Transverse colon (tissue), 4 donors: ENCODE measurements at regions not wholly inside any gene's neighbourhood (a gene's known extent, or its start where the extent isn't known, plus 50 kb on each side); places are given as distances from the start of the nearest gene placed in this dataset.

Source experiments
- DNase-seq: peaks from one replicate; pipeline ENCODE4 v3.0.0-alpha.2; 2019
- H3K27ac ChIP-seq, 4 donors: fragments of 200-600 bp; sonication (generic); 2 replicates each; pipeline ENCODE4 v1.5.1; 2016 to 2018; ENCODE audit warnings: inconsistent platforms in 4 of 4
- H3K27me3 ChIP-seq: fragments of 200-600 bp; sonication (generic); 2 replicates; pipeline ENCODE4 v1.5.1; 2017; ENCODE audit warnings: inconsistent platforms
- H3K36me3 ChIP-seq, 4 donors: fragments of 200-600 bp; sonication (generic); 2 replicates each; pipeline ENCODE4 v1.5.1; 2017 to 2019; ENCODE audit warnings: inconsistent platforms in 4 of 4
- H3K4me1 ChIP-seq, 4 donors: fragments of 200-600 bp; sonication (generic); 2 replicates each; pipeline ENCODE4 v1.5.1; 2017 to 2020; ENCODE audit warnings: inconsistent platforms in 4 of 4
- H3K4me3 ChIP-seq, 4 donors: fragments of 200-600 bp; sonication (generic); 1 replicate in 1 of 4; 2 replicates in 3 of 4; pipeline versions ENCODE4 v1.5.1 to v1.6.1; 2017 to 2019; ENCODE audit warnings: inconsistent platforms in 4 of 4
- H3K9me3 ChIP-seq, 2 donors: fragments of 200-600 bp; sonication (generic); 2 replicates each; pipeline ENCODE4 v1.5.1; 2017 to 2019; ENCODE audit warnings: inconsistent platforms in 2 of 2
- CTCF ChIP-seq, 5 experiments: fragments of 200-600 bp in 3 of 5; fragments of 450-650 bp in 2 of 5; sonication (generic) in 3 of 5; IDR thresholded peaks; 1 replicate in 2 of 5; 2 replicates in 3 of 5; pipeline ENCODE4 v1.5.1; 2016 to 2017; ENCODE audit warnings: antibody characterized with exemption in 5 of 5, inconsistent platforms in 3 of 5, mild to moderate bottlenecking in 2 of 5, moderate library complexity in 1 of 5
- EP300 ChIP-seq: sonication (generic); formaldehyde crosslinking; IDR thresholded peaks from one replicate; pipeline ENCODE4 v1.6.1; 2017; ENCODE audit warnings: antibody characterized with exemption, low read depth
- POLR2A ChIP-seq: fragments of 450-650 bp; IDR thresholded peaks from one replicate; pipeline ENCODE4 v1.6.1; 2016; ENCODE audit warnings: antibody characterized with exemption, mild to moderate bottlenecking, moderate library complexity
- POLR2AphosphoS5 ChIP-seq, 3 donors: sonication (generic); formaldehyde crosslinking; IDR thresholded peaks; one replicate each; pipeline ENCODE4 v1.6.1; 2016; ENCODE audit warnings: antibody characterized with exemption in 3 of 3
- WGBS, 2 donors: methylation state at CpG; one replicate each; pipeline ENCODE4 v1.1.5; 2018; ENCODE audit warnings: low coverage in 1 of 2; 5-methylcytosine and 5-hydroxymethylcytosine counted together
- in situ Hi-C, 4 donors: fragments of 200-750 bp; cut with MboI; loops; one replicate each; pipeline versions ENCODE4 v1.15.0 to v1.15.1; 2017; ENCODE audit warnings: low sequenced_read_pairs in 3 of 4, low pct_ligation_motif_present in 1 of 4, low pct_unique_long_range_greater_than_20kb in 1 of 4
- intact Hi-C: fragments of 100-400 bp; cut with DNase I; formaldehyde crosslinking; loops from one replicate; pipeline ENCODE4 v1.15.1; 2023; ENCODE audit warnings: low total_unique reads

- intact Hi-C loops (no loop called here), in situ Hi-C loops (no loop called here)
- WGBS, 2 donors: 78% methylated on average over 19 of the region's 19 CpGs; no CpG with 5 or more reads in 1 of the 2 donors
Measured at GRCh38 chr9:135006911-135007570, 80.4 kb upstream of the OLFM1 start.

GRCh38 chr9:135007601-135008000, 79.9 kb upstream of the OLFM1 start:
- H3K27me3 ChIP-seq: no peaks in the 10 kb centered on the region
- TF ChIP-seq EP300: no peak
- TF ChIP-seq POLR2AphosphoS5 (IDR thresholded peaks at IDR 0.05): no peak
- TF ChIP-seq POLR2A: no peak
- no peak for TF ChIP-seq CTCF (IDR thresholded peaks at IDR 0.05)
- no peaks in the 10 kb centered on the region for H3K9me3 ChIP-seq
- in situ Hi-C loops: no loop called here
- DNase-seq: no peak
- 77% methylated on average over 11 of the region's 11 CpGs; no CpG with 5 or more reads in 1 of the 2 donors for WGBS, 2 donors
- H3K4me3 ChIP-seq: no peak overlapping the region
- intact Hi-C loops: no loop called here
- no peak overlapping the region for H3K27ac ChIP-seq
- no peaks in the 10 kb centered on the region for H3K36me3 ChIP-seq
- H3K4me1 ChIP-seq: no peaks in the 10 kb centered on the region

More at GRCh38 chr9:135006911-135007570, 80.4 kb upstream of the OLFM1 start:
- Histone ChIP-seq H3K27me3 (no peaks in the 10 kb centered on the region), H3K27ac (no peak overlapping the region), H3K9me3 (no peaks in the 10 kb centered on the region), H3K4me3 (no peak overlapping the region), H3K36me3 (no peaks in the 10 kb centered on the region), H3K4me1 (no peaks in the 10 kb centered on the region)
- no peak for DNase-seq
- no peak for TF ChIP-seq POLR2A
- no peak for TF ChIP-seq EP300
- TF ChIP-seq CTCF (IDR thresholded peaks at IDR 0.05): no peak
- no peak for TF ChIP-seq POLR2AphosphoS5 (IDR thresholded peaks at IDR 0.05)

GRCh38 chr9:135008416-135008815, 79.1 kb upstream of the OLFM1 start:
- in situ Hi-C loops (no loop called here), intact Hi-C loops (no loop called here)
- Histone ChIP-seq H3K9me3 (no peaks in the 10 kb centered on the region), H3K27me3 (no peaks in the 10 kb centered on the region), H3K27ac (no peak overlapping the region), H3K4me3 (no peak overlapping the region), H3K36me3 (no peaks in the 10 kb centered on the region), H3K4me1 (no peaks in the 10 kb centered on the region)
- WGBS, 2 donors: 40 to 93% methylated on average over 1 to 8 of the region's 8 CpGs
- no peak for DNase-seq
- TF ChIP-seq POLR2AphosphoS5 (IDR thresholded peaks at IDR 0.05) (no peak), POLR2A (no peak), EP300 (no peak), CTCF (IDR thresholded peaks at IDR 0.05) (no peak)

GRCh38 chr9:135009051-135009560, 78.4 kb upstream of the OLFM1 start:
- Histone ChIP-seq H3K9me3 (no peaks in the 10 kb centered on the region), H3K36me3 (no peaks in the 10 kb centered on the region), H3K27ac (no peak overlapping the region), H3K4me1 (no peaks in the 10 kb centered on the region), H3K4me3 (no peak overlapping the region), H3K27me3 (no peaks in the 10 kb centered on the region)
- TF ChIP-seq CTCF (IDR thresholded peaks at IDR 0.05) (no peak), POLR2A (no peak), POLR2AphosphoS5 (IDR thresholded peaks at IDR 0.05) (no peak), EP300 (no peak)
- WGBS, 2 donors: 96% methylated on average over 5 of the region's 10 CpGs; no CpG with 5 or more reads in 1 of the 2 donors
- in situ Hi-C loops (no loop called here), intact Hi-C loops (no loop called here)
- no peak for DNase-seq
